ENCODE measurements at regions not wholly inside any gene's neighbourhood (a gene's known extent, or its start where the extent isn't known, plus 50 kb on each side); places are given as distances from the start of the nearest gene placed in this dataset.

DNA sequence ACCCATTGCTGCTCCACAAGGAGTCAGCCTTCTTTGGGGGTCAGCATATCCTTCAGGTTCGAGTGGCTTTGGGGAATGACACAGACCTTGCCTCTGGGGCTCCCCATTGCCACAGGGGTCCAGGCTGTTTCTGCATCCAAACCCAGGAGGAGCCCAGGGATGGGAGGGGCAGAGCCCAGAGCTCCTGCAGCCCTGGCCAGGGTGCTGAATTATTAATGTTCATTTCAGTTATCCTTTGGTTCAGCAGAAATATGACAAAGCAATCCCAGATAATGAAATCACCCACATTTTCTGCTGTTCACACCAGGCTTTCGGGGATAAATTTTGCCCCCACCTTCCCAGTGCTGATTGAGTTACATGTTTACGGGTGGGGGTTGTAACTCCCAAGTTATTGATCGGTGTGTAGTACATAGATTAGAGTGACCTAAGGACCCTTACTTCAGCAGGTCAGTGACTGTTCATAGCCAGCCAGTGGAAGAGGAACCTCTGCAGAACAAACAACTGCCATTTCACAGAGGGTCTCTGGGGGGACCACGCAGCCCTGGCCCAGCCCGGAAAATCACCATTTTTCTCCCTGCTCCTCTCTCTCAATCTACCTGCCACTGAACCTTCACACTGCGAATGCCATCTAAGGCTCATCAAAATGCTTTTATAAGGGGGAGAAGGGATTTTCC lies 240.3 kb upstream of the N4BP1 start:
- no peak for DNase-seq (ENCODE audit: low read depth in 4 of 4, low spot score in 3 of 4)

DNA sequence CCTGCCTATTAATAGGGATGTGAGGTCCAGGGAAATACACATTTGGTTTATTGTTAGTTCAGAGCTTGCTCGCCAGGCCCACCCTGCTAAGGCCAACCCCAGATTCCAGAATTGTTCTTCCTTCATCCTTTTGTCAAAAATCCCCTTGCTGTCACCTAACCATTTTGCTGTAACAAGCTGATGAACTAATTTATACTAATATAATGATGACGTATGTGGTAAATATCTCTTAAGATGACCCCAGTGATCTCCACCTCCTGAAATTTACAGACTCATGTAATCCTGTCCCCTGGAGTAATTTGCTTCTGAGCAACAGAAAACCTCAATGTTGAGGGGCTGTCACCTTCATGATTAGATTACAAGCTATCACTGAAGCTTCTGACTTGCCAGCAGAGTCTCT lies 236.3 kb upstream of the N4BP1 start:
- no peak for DNase-seq (ENCODE audit: low read depth in 4 of 4, low spot score in 3 of 4)

DNA sequence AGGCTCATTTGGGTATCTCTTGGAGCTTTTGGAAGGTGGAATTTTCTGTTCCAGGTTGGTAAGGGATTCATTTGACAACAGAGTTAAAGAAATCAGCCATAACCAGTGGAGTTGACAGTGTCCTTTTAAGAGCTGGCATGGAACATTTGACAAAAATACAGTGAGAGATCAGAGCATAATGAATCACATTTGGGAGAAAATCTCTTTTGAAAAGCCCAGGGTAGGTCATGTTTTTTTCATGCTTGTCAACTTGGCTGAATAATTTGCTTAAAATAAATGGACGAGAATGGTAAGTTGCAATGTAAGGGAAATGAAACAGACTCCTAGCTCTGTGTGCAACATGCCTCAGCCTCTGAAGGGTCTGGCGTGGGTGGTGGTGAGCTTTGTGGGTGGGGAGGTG lies 235.3 kb upstream of the N4BP1 start:
- no peak for DNase-seq (ENCODE audit: low read depth in 4 of 4, low spot score in 3 of 4)

DNA sequence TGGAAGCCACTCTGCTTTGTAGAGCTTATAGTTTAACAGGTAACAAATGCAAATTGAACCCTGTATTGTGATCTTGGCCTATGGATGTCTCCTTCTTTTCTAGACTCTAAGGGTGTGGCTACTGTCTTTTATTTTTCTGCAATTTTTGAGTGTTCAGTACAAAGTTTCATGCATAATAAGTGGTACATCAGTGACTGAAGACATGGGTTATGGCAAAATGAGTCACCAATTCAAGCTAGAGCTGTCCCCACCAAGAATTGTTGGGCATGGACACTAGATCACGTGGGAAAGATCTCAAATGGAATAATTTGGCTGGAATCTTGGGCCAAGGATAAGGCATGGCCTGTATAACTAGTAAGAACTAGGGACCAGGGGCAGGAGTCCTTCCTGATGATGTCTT lies 228.4 kb upstream of the N4BP1 start:
- DNase-seq (ENCODE audit: low read depth in 4 of 4, low spot score in 3 of 4): no peak

DNA sequence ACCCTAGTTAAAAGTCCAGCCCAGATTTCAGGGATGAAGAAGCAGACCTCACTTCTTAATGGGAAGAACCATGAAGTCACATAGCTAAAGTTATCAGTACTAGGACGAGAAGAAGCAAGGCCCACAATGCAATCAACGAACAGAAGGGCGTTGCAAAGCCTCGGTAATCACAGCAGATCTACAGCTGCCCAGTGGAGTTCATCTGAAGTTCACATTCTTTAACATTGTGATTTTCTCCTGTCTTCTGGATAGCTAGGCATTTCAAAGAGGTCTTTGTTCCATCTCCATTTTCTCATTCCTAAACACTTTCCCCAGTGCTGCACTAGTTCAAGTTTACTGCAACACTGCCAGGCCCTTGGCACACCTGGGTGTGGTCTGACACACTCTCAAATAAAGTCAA lies 226.7 kb upstream of the N4BP1 start:
- DNase-seq (ENCODE audit: low read depth in 4 of 4, low spot score in 3 of 4): no peak

DNA sequence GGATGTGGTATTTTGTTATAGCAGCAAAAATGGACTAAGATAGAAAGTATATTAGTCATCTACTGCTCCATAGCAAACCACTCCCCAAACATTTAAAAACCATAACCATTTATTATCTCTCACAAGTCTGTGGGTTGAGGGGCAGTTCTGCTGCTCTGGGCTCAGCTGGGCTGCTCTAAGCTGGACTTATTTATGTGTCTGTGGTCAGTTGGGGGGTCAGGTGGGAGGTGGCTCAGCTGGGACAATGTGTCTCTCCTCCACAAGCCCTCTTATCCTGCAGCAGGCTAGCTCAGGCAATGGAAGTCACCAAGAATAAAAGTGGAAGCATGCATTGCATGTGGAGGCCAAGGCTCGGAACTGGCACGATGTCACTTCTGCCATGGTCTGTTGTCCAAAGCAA lies 226.1 kb upstream of the N4BP1 start:
- no peak for DNase-seq (ENCODE audit: low read depth in 4 of 4, low spot score in 3 of 4)

DNA sequence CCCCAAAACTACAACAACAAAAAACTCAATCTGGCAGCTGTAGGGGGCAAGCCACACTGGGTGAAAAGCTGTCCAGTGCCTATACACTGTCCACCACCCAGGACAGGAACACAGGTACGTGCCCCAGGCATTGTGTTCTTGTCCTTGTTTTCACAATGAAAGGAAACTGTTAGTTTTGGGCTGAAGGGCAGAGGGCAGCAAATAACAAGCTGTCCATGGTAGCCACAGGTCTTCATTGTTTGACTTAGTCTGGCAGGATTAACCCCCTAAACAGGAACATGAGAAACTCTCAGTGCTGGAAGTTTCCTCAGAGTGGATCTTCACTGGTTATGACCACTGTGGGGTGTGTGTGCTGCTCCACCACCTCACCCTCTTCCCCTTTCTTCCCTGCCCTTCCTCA lies 224.6 kb upstream of the N4BP1 start:
- DNase-seq (ENCODE audit: low read depth in 4 of 4, low spot score in 3 of 4): no peak

DNA sequence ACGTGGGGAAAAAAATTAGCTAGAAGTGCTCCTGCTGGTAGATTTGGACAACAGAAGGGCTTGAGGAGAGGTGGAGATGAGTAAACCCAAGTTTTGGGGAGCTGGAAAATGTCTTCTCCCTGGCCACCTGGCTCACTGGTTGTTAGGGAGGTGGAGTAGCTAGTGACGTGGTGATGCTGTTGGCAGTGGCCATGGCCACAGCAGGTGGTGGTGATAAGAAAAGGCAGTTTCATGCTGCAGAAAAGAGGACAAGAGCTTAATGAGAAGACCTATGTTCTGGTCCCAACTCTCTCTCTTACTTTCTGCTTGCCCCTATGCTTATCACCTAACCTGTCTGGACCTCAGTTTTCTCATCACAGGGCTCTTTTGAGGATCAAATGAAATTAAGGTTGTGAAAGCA lies 223.5 kb upstream of the N4BP1 start:
- DNase-seq (ENCODE audit: low read depth in 4 of 4, low spot score in 3 of 4): no peak

DNA sequence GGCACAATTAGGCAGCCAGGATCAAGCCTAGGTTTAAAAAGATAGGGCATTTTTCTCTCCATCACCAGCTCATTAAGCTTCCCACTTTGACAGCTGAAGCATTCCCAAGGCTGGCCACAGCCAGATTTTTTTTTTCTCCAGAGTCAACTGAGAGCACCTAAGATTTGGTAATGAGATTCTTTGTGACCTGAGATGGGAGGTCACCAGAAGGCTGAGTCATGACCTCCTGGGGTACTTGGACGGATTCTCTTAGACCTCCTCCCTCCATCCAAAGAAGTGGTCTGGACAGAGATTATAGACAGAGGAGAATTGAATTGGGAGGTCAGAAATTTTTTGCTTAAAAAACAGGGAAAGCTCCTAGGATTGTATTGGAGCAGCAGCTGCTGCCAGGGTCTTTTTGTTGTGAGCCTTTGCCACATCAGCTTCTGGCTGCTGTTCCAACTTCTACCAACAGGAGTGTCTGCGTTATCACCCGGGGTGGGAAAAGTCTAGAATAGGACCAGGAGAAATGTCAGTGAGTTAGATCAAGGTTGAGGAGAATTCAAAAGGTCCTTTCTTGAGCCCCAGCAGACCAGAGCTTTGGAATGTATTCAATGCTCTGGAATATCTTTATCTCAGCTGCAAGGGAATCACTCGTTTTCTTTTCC lies 221.2 kb upstream of the N4BP1 start:
- DNase-seq (ENCODE audit: low read depth in 4 of 4, low spot score in 3 of 4): no peak

DNA sequence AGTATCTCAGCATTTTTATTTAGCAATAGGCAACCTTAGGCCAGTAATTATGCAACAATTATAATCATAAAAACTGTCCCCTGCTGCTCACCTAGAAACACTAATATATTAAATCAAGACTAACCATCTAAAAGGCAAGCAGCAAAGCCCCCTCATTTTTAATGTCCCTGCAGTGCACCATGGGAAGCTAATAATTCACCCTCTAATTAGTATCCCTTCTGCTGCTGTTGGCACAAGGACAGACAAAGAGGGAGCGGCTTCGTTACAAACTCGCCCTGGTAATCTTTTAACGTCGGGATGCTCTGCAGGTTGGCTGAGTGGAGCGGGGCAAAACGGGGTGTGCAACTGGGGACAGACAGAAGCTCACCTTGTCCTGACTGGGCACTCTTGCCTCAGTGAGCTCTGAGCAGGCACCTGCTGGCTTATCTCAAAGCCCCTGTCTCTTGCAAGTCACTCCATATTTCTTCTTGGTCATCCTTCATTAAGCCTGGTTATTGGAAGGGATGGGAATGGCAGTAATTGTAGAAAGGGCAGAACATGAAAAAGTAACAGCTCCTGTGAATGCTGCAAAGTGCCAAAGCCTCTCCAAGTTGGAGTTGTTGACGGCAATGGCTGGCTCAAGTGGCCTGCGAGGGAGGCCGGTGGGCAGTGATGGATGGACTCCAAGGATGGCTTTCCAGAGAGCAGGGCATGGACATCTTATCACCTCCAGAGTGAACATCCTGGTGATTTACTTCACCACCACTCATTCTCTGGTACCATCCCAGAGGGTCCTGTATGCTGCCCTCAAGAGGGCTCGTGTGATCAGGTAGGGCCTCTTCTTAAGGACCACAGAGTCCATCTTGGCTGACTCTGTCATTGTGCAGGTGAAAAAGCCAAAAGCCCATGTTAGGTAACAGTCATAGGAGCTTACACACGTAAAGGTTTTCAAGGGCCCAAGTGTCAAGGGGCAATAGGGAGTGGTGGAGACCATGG lies 219.6 kb upstream of the N4BP1 start:
- no peak for DNase-seq (ENCODE audit: low read depth in 4 of 4, low spot score in 3 of 4)

DNA sequence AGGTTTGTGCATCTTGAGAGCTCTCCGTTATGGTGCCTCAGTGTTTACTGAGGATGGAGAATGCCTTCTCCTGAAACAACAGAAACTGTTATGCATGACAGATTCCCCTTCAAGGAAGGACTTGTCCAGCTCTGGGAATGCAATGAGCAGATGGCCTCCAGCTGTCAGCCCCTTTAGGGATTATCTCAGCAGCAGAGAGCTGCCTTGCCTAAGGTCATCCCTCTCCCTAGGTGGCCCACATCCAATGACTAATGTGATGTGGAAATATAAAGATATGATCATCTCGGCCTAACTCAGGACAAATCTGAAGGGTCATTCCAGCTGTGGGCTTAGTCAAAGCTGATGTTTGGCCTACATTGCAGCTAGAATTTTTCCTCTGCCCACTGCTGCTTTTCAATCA lies 214.3 kb upstream of the N4BP1 start:
- no peak for DNase-seq (ENCODE audit: low read depth in 4 of 4, low spot score in 3 of 4)

DNA sequence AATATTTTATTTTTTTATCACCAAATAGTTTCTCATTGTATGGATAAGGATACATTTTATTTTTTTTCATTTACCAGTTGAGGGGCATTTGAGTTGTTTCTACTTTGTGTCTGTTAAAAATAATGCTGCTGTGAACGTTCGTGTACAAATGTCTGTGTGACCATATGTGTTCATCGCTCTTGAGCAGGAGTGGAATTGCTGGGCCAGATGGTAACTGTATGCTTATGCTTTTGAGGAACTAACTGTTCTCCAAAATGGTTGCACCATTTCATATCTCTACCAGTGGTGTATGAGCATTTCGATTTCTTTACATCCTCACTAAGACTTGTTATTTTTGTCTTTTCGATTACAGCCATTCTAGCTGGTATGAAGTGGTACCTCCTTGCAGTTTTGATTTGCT lies 212.5 kb upstream of the N4BP1 start:
- DNase-seq (ENCODE audit: low read depth in 4 of 4, low spot score in 3 of 4): no peak

DNA sequence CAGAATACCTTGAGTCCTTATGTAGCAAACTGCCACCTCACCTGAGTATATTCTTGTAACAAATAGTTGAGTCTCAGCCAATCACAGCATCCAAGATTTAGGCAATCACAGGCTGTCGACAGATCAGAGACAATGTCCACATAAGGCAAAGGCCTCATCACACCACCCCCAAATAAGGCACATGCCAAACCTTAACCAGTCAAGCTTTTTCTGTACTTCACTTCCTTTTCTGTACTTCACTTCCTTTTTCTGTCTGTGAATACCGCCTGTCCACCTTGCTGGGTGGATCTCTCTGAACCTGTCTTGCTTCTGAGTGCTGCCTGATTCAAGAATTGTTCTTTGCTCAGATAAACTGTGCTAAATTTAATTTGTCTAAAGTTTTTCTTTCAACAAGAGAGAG lies 210.4 kb upstream of the N4BP1 start:
- no peak for DNase-seq (ENCODE audit: low read depth in 4 of 4, low spot score in 3 of 4)

DNA sequence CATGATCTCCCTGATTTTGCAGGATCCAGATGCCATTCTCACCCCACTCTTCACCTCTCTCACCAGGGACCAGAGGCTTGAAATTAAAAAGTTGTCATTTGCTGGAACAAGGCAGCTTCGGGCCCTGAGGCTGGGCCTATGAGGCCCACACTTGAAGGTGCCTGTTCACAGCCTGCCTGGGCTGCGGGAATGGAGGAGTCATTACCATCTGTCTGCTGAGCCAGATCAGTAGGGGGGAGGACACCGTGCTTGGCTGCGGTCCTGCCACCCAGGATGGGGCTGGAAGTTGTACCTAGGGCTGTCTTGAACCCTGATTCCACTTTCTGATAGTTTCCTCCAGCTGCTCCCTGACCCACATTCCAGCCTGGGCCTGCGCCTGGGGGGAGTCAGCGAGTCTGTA lies 208.3 kb upstream of the N4BP1 start:
- no peak for DNase-seq (ENCODE audit: low read depth in 4 of 4, low spot score in 3 of 4)

DNA sequence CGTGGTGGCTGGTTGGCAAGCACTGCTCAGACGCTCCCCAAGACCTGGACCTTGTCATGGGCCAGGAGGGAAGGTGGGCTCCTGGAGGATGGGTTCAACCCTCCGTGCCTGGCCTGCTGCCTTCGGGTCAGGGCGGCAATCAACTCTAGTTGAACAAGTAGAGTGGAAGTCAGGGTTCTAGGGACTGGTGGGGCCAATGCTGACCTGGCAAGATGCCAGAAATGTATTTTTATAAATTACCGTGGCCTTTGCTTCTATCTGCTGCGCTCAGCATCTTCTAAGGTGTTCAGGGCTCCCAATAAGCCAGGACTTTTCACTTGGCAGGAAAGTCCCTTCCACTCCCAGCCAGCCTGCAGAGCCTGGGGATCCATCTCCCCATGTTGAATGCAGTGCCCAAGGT lies 207.1 kb upstream of the N4BP1 start:
- DNase-seq (ENCODE audit: low read depth in 4 of 4, low spot score in 3 of 4): no peak

DNA sequence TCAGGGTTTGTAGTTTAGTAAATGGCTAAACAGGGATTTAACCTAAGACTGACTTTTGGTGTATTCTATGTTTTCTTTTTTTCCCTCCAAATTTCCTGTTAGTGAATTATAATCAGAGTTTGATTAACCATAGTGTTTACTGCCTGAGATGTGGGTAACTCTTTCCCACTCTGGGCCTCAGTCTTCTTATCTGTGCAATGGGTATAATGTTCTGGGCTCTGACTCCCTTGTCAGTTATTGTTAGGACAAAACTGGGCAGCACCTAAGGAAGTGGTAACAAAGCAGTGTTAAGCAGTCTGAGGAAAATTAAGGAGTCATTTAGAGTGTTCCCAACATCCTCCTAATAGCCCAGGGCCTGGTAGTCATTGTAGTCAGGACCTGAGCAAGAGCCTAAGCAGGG lies 206.4 kb upstream of the N4BP1 start:
- DNase-seq (ENCODE audit: low read depth in 4 of 4, low spot score in 3 of 4): no peak

DNA sequence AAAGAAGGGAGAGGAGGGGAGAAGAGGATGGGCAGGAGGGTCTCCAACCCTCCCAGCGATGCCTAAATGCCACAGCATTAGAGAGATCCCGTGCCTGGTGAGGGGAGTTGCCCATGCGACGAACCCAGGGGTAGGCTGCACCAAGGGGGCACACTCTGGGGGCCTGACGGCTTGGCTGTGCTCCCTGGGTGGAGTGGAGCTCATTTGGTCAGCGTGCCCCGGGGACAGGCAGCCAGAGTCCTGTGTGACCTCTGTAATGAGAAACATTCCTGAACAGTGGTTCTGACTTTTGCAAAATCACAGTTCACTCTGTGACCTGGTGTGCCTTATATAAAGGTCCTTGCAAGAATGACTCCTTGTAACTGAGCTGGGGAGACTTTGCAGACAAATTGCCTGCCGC lies 205.0 kb upstream of the N4BP1 start:
- DNase-seq (ENCODE audit: low read depth in 4 of 4, low spot score in 3 of 4): no peak

DNA sequence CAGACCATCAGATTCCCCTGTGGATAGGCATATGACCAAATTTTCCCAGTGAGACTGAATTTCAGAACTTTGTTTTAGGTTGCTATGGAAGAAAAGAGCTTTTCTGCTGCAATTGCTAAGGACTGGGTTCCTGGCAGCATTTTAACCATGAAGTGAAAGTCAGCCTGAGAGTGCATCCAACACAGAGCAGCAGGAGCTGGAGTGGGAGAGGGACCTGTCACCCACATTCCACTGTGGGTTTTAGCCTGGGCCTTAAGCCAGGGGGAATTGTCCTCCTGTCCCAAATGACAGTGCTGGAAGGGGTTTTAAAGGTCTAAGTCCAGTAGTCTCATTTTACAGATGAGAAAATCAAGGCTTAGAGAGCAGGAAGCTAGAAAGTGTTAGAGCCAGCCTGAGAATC lies 203.5 kb upstream of the N4BP1 start:
- no peak for DNase-seq (ENCODE audit: low read depth in 4 of 4, low spot score in 3 of 4)

DNA sequence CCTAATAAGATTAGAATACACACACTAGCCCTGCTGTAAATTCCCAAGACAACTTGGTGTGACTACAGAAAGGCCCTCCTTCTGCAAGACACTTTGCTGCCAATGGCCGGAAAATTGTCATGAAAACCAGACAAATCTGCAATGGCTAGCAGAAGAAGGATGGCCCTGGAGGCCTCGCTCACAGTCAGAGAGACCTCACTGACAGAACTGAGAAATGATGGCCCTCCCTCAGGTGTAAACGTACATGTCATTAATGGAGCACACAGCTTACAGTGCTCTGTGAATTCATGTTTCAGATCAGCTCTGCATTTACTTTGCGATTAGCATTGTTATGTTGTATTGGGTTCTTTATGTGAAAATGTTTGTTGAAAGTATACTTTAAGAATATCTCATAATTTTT lies 202.9 kb upstream of the N4BP1 start:
- no peak for DNase-seq (ENCODE audit: low read depth in 4 of 4, low spot score in 3 of 4)

DNA sequence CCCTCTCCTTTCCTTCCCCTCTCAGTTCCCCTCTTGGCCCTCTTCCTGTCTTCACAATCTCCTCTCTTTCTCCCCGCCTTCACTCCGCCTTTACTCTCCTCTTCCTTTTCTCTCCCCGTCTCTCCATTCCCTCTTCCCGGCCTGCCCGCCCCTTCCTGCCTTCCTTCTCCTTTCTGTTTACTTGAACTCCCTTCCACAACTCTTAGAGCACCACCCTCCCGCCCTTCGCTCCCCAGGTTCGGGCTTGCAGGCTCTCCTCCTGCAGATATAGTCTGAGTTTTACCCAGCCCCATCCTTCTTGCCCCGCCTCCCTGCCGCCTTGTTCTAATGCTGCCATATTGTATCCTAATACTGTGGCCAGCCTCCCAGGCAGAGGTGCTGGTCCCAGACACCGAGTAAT lies 201.5 kb upstream of the N4BP1 start:
- no peak for DNase-seq (ENCODE audit: low read depth in 4 of 4, low spot score in 3 of 4)

DNA sequence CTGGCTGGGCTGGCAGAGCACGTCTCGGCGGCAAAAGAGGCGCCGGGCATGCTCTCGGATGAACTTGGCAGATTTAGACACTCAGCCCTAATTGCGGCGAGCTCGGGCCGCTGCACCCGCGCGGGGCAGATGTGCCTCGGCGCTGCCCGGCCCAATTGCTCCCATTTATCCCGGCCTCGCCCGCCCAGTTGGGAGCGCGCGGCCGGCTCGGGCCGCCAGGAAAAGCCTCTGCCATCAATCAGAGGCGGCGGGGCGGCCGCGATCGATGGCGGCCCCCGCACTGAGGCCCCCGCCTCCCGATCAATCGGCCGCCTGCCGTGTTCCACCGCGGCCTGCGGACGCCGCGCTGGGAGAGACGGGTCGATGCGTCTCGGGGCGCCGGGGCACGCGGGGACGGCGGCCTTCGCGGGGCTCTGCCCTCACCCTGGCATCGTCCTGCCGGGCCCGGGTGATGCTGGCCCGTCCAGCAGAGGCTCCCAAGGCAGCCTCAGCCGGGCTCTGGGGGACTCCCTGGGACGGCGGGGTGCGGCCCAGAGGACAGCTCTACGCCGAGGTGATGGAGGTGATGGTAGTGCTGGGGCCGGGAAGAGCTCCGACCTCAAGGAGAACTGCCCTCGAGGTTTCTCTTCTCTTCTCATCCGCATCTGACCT lies 200.9 kb upstream of the N4BP1 start:
- DNase-seq (ENCODE audit: low read depth in 4 of 4, low spot score in 3 of 4): no peak
